ENCODE measurements at regions not wholly inside any gene's neighbourhood (a gene's known extent, or its start where the extent isn't known, plus 50 kb on each side); places are given as distances from the start of the nearest gene placed in this dataset.
A peak's percentile ranks its signal among the peaks of the same experiment; 100 is the strongest.

- ChIA-PET CTCF (no interaction called here), POLR2A (ENCODE audit: unreplicated experiment) (no interaction called here)
- TF ChIP-seq EZH2 (IDR thresholded peaks at IDR 0.05; ENCODE audit: low read length, unreplicated experiment), result no peak
- TF ChIP-seq, protein P1, sequence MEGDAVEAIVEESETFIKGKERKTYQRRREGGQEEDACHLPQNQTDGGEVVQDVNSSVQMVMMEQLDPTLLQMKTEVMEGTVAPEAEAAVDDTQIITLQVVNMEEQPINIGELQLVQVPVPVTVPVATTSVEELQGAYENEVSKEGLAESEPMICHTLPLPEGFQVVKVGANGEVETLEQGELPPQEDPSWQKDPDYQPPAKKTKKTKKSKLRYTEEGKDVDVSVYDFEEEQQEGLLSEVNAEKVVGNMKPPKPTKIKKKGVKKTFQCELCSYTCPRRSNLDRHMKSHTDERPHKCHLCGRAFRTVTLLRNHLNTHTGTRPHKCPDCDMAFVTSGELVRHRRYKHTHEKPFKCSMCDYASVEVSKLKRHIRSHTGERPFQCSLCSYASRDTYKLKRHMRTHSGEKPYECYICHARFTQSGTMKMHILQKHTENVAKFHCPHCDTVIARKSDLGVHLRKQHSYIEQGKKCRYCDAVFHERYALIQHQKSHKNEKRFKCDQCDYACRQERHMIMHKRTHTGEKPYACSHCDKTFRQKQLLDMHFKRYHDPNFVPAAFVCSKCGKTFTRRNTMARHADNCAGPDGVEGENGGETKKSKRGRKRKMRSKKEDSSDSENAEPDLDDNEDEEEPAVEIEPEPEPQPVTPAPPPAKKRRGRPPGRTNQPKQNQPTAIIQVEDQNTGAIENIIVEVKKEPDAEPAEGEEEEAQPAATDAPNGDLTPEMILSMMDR (conservative IDR thresholded peaks at IDR 0.05; ENCODE audit: low read depth, low read length), result no peak
- TF ChIP-seq EZH2phosphoT487 (IDR thresholded peaks at IDR 0.05; ENCODE audit: borderline replicate concordance, low read length), result no peak
- H3K9ac ChIP-seq (ENCODE audit: low read length), result no peak overlapping the region
- H3K9me3 ChIP-seq (ENCODE audit: low read length), result no peaks in the 10 kb centered on the region
- H3K79me2 ChIP-seq (ENCODE audit: low read length), result no peaks in the 10 kb centered on the region
- no peak overlapping the region for H2AFZ ChIP-seq (ENCODE audit: low read length)
- intact Hi-C loops (cut with micrococcal nuclease), result no loop called here
- DNase-seq (peak; percentile 4), ATAC-seq (no peak; the same call in 1 of the 2 replicates)
- H3K4me2 ChIP-seq (ENCODE audit: low read length), result no peak overlapping the region
- H3K4me3 ChIP-seq (ENCODE audit: low read length), result no peak overlapping the region
- H3F3A ChIP-seq (ENCODE audit: low read length, unreplicated experiment), result no peaks in the 10 kb centered on the region
- no peak overlapping the region for H3K27ac ChIP-seq (ENCODE audit: low read length)
- H3K27me3 ChIP-seq (ENCODE audit: low read length), result no peaks in the 10 kb centered on the region
- H3K36me3 ChIP-seq (ENCODE audit: low read depth, low read length), result no peaks in the 10 kb centered on the region
- H3K4me1 ChIP-seq (ENCODE audit: insufficient read depth, low read length), result no peaks in the 10 kb centered on the region
- H4K20me1 ChIP-seq (ENCODE audit: low read length), result no peaks in the 10 kb centered on the region
- H3K9me2 ChIP-seq (replicated peaks; ENCODE audit: low read length), result no peaks in the 10 kb centered on the region
- BruUV-seq (replicated peaks), result no TSS peak
Observed at GRCh38 chrX:125786316-125786715, 379.8 kb downstream of the DCAF12L2 start.

DNA sequence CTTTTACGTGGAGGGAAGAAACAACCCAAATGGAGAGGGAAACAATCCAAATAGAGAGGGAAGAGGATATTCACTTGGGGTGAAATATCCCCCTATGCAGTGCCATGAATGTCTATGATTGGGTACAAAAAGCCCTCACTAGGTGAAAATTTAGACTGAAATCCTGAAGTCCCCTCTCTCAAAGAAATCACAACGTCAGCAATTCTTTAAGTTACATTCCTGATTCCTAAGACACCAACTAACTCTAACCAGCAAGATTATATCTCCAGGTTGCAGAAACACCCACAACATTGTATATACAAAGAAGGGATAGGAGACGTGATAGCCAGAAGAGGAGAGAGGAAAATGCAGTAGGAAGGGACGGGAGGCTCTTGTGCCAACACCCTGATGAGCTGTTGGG lies 374.3 kb downstream of the DCAF12L2 start:
- BruUV-seq (replicated peaks), result no TSS peak
- H3K9me3 ChIP-seq (ENCODE audit: low read length), result no peaks in the 10 kb centered on the region
- no peak for ATAC-seq
- H3K4me1 ChIP-seq (ENCODE audit: insufficient read depth, low read length), result no peaks in the 10 kb centered on the region
- H3F3A ChIP-seq (ENCODE audit: low read length, unreplicated experiment), result no peaks in the 10 kb centered on the region
- no peak overlapping the region for H3K4me3 ChIP-seq (ENCODE audit: low read length)
- H3K4me2 ChIP-seq (ENCODE audit: low read length), result no peak overlapping the region
- CTCF ChIA-PET, result no interaction called here
- H4K20me1 ChIP-seq (ENCODE audit: low read length), result no peaks in the 10 kb centered on the region
- no peaks in the 10 kb centered on the region for H3K27me3 ChIP-seq (ENCODE audit: low read length)
- H3K79me2 ChIP-seq (ENCODE audit: low read length), result no peaks in the 10 kb centered on the region
- no peak overlapping the region for H3K27ac ChIP-seq (ENCODE audit: low read length)
- no peak for DNase-seq
- H3K9me2 ChIP-seq (replicated peaks; ENCODE audit: low read length), result no peaks in the 10 kb centered on the region
- no peak for TF ChIP-seq EZH2phosphoT487 (IDR thresholded peaks at IDR 0.05; ENCODE audit: borderline replicate concordance, low read length)
- TF ChIP-seq, protein P1 (conservative IDR thresholded peaks at IDR 0.05; ENCODE audit: low read depth, low read length), result no peak
- TF ChIP-seq EZH2 (IDR thresholded peaks at IDR 0.05; ENCODE audit: low read length, unreplicated experiment), result no peak
- no peak overlapping the region for H2AFZ ChIP-seq (ENCODE audit: low read length)
- no peak overlapping the region for H3K9ac ChIP-seq (ENCODE audit: low read length)
- intact Hi-C loops (cut with micrococcal nuclease), result no loop called here
- POLR2A ChIA-PET (ENCODE audit: unreplicated experiment), result no interaction called here
- H3K36me3 ChIP-seq (ENCODE audit: low read depth, low read length), result no peaks in the 10 kb centered on the region

DNA sequence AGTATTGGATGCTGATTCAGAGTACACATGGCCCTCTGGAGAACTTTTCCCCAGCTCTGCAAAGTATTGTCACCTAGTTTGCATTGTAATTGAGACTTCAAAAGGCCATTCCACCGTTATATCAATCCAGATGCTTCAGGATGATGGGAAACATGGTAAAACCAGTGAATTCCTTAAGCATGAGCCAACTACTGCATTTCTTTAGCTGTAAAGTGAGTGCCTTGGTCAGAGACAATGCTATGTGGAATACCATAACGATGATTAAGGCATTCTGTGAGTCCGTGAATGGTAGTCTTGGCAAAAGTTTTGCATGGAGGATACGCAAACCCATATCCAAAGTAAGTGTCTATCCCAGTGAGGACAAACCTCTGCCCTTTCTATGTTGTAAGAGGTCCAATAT lies 355.2 kb downstream of the DCAF12L2 start:
- Histone ChIP-seq H3F3A (ENCODE audit: low read length, unreplicated experiment) (no peaks in the 10 kb centered on the region), H3K27ac (ENCODE audit: low read length) (no peak overlapping the region), H4K20me1 (ENCODE audit: low read length) (no peaks in the 10 kb centered on the region), H3K4me1 (ENCODE audit: insufficient read depth, low read length) (no peaks in the 10 kb centered on the region), H3K9me2 (replicated peaks; ENCODE audit: low read length) (no peaks in the 10 kb centered on the region), H3K79me2 (ENCODE audit: low read length) (no peaks in the 10 kb centered on the region), H3K27me3 (ENCODE audit: low read length) (no peaks in the 10 kb centered on the region), H3K36me3 (ENCODE audit: low read depth, low read length) (no peaks in the 10 kb centered on the region), H3K4me2 (ENCODE audit: low read length) (no peak overlapping the region), H3K9me3 (ENCODE audit: low read length) (no peaks in the 10 kb centered on the region), H3K9ac (ENCODE audit: low read length) (no peak overlapping the region), H3K4me3 (ENCODE audit: low read length) (no peak overlapping the region), H2AFZ (ENCODE audit: low read length) (no peak overlapping the region)
- no peak for ATAC-seq
- no TSS peak for BruUV-seq (replicated peaks)
- ChIA-PET POLR2A (ENCODE audit: unreplicated experiment) (no interaction called here), CTCF (no interaction called here)
- TF ChIP-seq EZH2 (IDR thresholded peaks at IDR 0.05; ENCODE audit: low read length, unreplicated experiment), result no peak
- TF ChIP-seq EZH2phosphoT487 (IDR thresholded peaks at IDR 0.05; ENCODE audit: borderline replicate concordance, low read length), result no peak
- TF ChIP-seq, protein P1 (conservative IDR thresholded peaks at IDR 0.05; ENCODE audit: low read depth, low read length), result no peak
- no peak for DNase-seq
- intact Hi-C loops (cut with micrococcal nuclease), result no loop called here
